Body of pancreas (tissue), 4 donors: ENCODE measurements at regions not wholly inside any gene's neighbourhood (a gene's known extent, or its start where the extent isn't known, plus 50 kb on each side); places are given as distances from the start of the nearest gene placed in this dataset.

Experiments used
- CTCF ChIP-seq, 7 experiments: fragments of 450-650 bp in 4 of 7; fragments of 200-600 bp in 3 of 7; sonication (generic) in 3 of 7; IDR thresholded peaks; one replicate each; pipeline ENCODE4 v1.5.1; 2016 to 2019; ENCODE audit warnings: antibody characterized with exemption in 7 of 7
- POLR2A ChIP-seq, 3 donors: fragments of 450-650 bp; IDR thresholded peaks; one replicate each; pipeline ENCODE4 v1.6.1; 2016; ENCODE audit warnings: antibody characterized with exemption in 3 of 3, mild to moderate bottlenecking in 2 of 3

GRCh38 chr15:88348579-88349230 lies 92.2 kb upstream of the NTRK3 start:
- TF ChIP-seq POLR2A (IDR thresholded peaks at IDR 0.05): no peak
- no peak for TF ChIP-seq CTCF (IDR thresholded peaks at IDR 0.05)
